OCI-LY1 (cell line): ENCODE measurements at regions not wholly inside any gene's neighbourhood (a gene's known extent, or its start where the extent isn't known, plus 50 kb on each side); places are given as distances from the start of the nearest gene placed in this dataset.

ENCODE experiments used
- H2AFZ ChIP-seq: fragments of 200-600 bp; sonication (generic), shearing (Covaris generic); 2 replicates; pipeline ENCODE4 v1.6.0; 2014; ENCODE audit warnings: antibody characterized with exemption, mild to moderate bottlenecking, low read length
- H3F3A ChIP-seq: fragments of 200-600 bp; sonication (generic), shearing (Covaris generic); 2 replicates; pipeline ENCODE4 v1.6.0; 2014; ENCODE audit warnings: mild to moderate bottlenecking, antibody characterized with exemption, low read length, moderate library complexity; ENCODE audit not compliant: insufficient read depth
- H3K27ac ChIP-seq: fragments of 200-600 bp; sonication (generic); 2 replicates; pipeline ENCODE4 v1.5.1; 2014; ENCODE audit warnings: low read length, mixed run types, mild to moderate bottlenecking, low read depth; ENCODE audit not compliant: poor library complexity, severe bottlenecking
- H3K27me3 ChIP-seq: fragments of 200-600 bp; sonication (generic); 2 replicates; pipeline ENCODE4 v1.6.0; 2014; ENCODE audit warnings: antibody characterized with exemption, mild to moderate bottlenecking, low read length, moderate library complexity; ENCODE audit not compliant: insufficient read depth
- H3K36me3 ChIP-seq: fragments of 200-600 bp; sonication (generic); 2 replicates; pipeline ENCODE4 v1.6.1; 2014; ENCODE audit warnings: mild to moderate bottlenecking, antibody characterized with exemption, low read length, moderate library complexity, mixed read lengths; ENCODE audit not compliant: insufficient read depth
- H3K4me1 ChIP-seq: fragments of 200-600 bp; sonication (generic); 2 replicates; pipeline ENCODE4 v1.5.1; 2014; ENCODE audit warnings: mild to moderate bottlenecking, low read length, moderate library complexity; ENCODE audit not compliant: insufficient read depth, severe bottlenecking
- H3K4me2 ChIP-seq: fragments of 200-600 bp; sonication (generic), shearing (Covaris generic); 2 replicates; pipeline ENCODE4 v1.6.1; 2014; ENCODE audit warnings: low read length
- H3K4me3 ChIP-seq: fragments of 200-600 bp; sonication (generic); 2 replicates; pipeline ENCODE4 v1.5.1; 2014; ENCODE audit warnings: low read length, low read depth, mild to moderate bottlenecking, mixed read lengths; ENCODE audit not compliant: poor library complexity, severe bottlenecking
- H3K79me2 ChIP-seq: fragments of 200-600 bp; shearing (Covaris generic); 2 replicates; pipeline ENCODE4 v1.6.1; 2016; ENCODE audit warnings: mixed run types, low read length, mixed read lengths; ENCODE audit not compliant: insufficient read depth
- H3K9ac ChIP-seq: fragments of 200-600 bp; sonication (generic), shearing (Covaris generic); 2 replicates; pipeline ENCODE4 v1.6.1; 2014; ENCODE audit warnings: mild to moderate bottlenecking, low read length, mixed read lengths
- H3K9me2 ChIP-seq: fragments of 200-600 bp; sonication (generic), shearing (Covaris generic); 2 replicates; pipeline ENCODE4 v1.6.1; 2014; ENCODE audit warnings: low read depth, mild to moderate bottlenecking, low read length, mixed read lengths
- H3K9me3 ChIP-seq: fragments of 200-600 bp; shearing (Covaris generic); 2 replicates; pipeline ENCODE4 v1.6.1; 2014; ENCODE audit warnings: low read length, mixed read lengths
- H4K20me1 ChIP-seq: fragments of 200-600 bp; sonication (generic), shearing (Covaris generic); 2 replicates; pipeline ENCODE4 v1.6.0; 2016; ENCODE audit warnings: mild to moderate bottlenecking, low read length; ENCODE audit not compliant: insufficient read depth
- CTCF ChIP-seq: fragments of 200-600 bp; sonication (generic), shearing (Covaris generic); IDR thresholded peaks from 2 replicates; pipeline ENCODE4 v1.5.1; 2017; ENCODE audit warnings: mild to moderate bottlenecking, antibody characterized with exemption, low read length, moderate library complexity, mixed read lengths
- EZH2 ChIP-seq: fragments of 200-600 bp; sonication (generic), shearing (Covaris generic); IDR thresholded peaks from 2 replicates; pipeline ENCODE4 v1.8.0; 2017; ENCODE audit warnings: borderline replicate concordance, mixed run types, mild to moderate bottlenecking, antibody characterized with exemption, low read length, moderate library complexity, mixed read lengths

GRCh38 chr6:150535151-150535804 lies 64.4 kb upstream of the PLEKHG1 start:
- Histone ChIP-seq H3K9me2 (no peaks in the 10 kb centered on the region), H3K36me3 (no peaks in the 10 kb centered on the region; the same call in 1 of the 2 replicates), H3K4me1 (no peaks in the 10 kb centered on the region), H3K9me3 (peaks cover 5% of the 10 kb centered on the region; the same call in 1 of the 2 replicates), H2AFZ (no peak overlapping the region), H3K9ac (no peak overlapping the region), H3K4me3 (no peak overlapping the region), H3K27me3 (peaks cover 3% of the 10 kb centered on the region; the same call in 1 of the 2 replicates), H3K79me2 (no peaks in the 10 kb centered on the region), H4K20me1 (no peaks in the 10 kb centered on the region), H3F3A (no peaks in the 10 kb centered on the region), H3K27ac (no peak overlapping the region), H3K4me2 (no peak overlapping the region)
- TF ChIP-seq CTCF: no peak
- no peak for TF ChIP-seq EZH2

GRCh38 chr6:150535818-150536220 lies 63.9 kb upstream of the PLEKHG1 start:
- no peak overlapping the region for H2AFZ ChIP-seq
- no peak overlapping the region for H3K4me3 ChIP-seq
- H3K27ac ChIP-seq: no peak overlapping the region
- H3K9me3 ChIP-seq: peaks cover 5% of the 10 kb centered on the region; the same call in 1 of the 2 replicates
- no peaks in the 10 kb centered on the region for H3K79me2 ChIP-seq
- TF ChIP-seq CTCF (no peak), EZH2 (no peak)
- H3K27me3 ChIP-seq: peaks cover 3% of the 10 kb centered on the region; the same call in 1 of the 2 replicates
- no peaks in the 10 kb centered on the region for H3K4me1 ChIP-seq
- no peaks in the 10 kb centered on the region; the same call in 1 of the 2 replicates for H3K36me3 ChIP-seq
- no peaks in the 10 kb centered on the region for H3K9me2 ChIP-seq
- H3K4me2 ChIP-seq: no peak overlapping the region
- H4K20me1 ChIP-seq: no peaks in the 10 kb centered on the region
- H3F3A ChIP-seq: no peaks in the 10 kb centered on the region
- H3K9ac ChIP-seq: no peak overlapping the region

- Histone ChIP-seq H2AFZ (no peak overlapping the region), H3K36me3 (no peaks in the 10 kb centered on the region; the same call in 1 of the 2 replicates), H3K4me3 (no peak overlapping the region), H3K9me2 (no peaks in the 10 kb centered on the region), H3K79me2 (no peaks in the 10 kb centered on the region), H3K9ac (no peak overlapping the region), H3K9me3 (peaks cover 5% of the 10 kb centered on the region; the same call in 1 of the 2 replicates), H3K27ac (no peak overlapping the region), H3K27me3 (peaks cover 3% of the 10 kb centered on the region; the same call in 1 of the 2 replicates), H3K4me2 (no peak overlapping the region), H3K4me1 (no peaks in the 10 kb centered on the region), H4K20me1 (no peaks in the 10 kb centered on the region), H3F3A (no peaks in the 10 kb centered on the region)
- TF ChIP-seq CTCF (no peak), EZH2 (no peak)
Measured at GRCh38 chr6:150536835-150537234, 62.9 kb upstream of the PLEKHG1 start.
